GM11168 (cell line): ENCODE measurements at regions not wholly inside any gene's neighbourhood (a gene's known extent, or its start where the extent isn't known, plus 50 kb on each side); places are given as distances from the start of the nearest gene placed in this dataset.

Experiments
- in situ Hi-C: fragments of 300-500 bp; cut with MboI; formaldehyde crosslinking; loops from one replicate; pipeline ENCODE4 v1.12.0; 2022; ENCODE audit warnings: low sequenced_read_pairs; ENCODE audit not compliant: unreplicated experiment

DNA sequence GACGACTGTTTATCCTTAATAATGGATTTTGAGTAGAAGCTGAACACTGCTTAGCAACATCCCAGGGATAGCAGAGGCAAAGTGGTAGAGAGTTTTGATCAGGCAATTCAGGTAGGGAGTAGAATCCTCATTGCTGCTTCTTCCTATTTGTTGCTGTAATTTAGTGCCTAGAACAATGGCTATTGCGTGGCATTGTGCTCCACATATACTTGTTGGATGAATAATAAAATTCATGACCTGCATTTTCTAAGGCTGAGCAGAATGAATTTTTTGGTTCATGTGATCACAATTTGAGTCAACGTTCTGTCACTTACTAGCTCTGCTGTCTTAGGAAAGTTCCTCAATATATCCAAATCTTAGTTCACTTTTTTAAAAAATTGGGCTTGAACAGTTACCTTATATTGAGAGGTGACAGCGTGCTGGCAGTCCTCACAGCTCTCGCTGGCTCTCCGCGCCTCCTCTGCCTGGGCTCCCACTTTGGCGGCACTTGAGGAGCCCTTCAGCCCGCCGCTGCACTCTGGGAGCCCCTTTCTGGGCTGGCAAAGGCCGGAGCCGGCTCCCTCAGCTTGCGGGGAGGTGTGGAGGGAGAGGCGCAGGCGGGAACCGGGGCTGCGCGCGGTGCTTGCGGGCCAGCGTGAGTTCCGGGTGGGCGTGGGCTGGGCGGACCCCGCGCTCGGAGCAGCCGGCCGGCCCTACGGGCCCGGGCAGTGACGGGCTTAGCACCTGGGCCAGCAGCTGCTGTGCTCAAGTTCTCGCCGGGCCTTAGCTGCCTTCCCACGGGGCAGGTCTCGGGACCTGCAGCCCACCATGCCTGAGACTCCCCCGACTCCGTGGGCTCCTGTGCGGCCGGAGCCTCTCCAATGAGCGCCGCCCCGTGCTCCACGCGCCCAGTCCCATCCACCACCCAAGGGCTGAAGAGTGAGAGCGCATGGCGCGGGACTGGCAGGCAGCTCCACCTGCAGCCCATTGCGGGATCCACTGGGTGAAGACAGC, 350.6 kb downstream of the ETS1 start:
- in situ Hi-C loops, result no loop called here

DNA sequence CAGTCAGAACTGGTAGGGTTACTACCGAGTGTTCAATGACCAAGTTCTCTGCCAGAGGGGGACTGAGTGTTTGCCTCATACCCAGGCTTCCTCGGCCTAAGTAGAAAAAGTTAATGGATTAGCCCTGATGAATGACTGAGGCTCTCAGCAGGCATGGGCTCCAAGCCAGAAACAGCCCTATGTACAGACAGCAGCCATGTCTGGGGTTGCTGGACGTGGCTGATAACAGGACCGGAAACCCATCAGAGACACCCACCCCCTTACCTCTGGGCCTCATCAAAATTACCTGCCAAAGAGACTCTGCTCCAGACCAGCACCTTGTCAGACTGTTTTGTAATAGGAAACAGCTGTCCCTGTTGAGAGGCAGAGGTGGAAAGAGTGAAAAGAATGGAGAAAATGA, 351.4 kb downstream of the ETS1 start:
- in situ Hi-C loops, result no loop called here

DNA sequence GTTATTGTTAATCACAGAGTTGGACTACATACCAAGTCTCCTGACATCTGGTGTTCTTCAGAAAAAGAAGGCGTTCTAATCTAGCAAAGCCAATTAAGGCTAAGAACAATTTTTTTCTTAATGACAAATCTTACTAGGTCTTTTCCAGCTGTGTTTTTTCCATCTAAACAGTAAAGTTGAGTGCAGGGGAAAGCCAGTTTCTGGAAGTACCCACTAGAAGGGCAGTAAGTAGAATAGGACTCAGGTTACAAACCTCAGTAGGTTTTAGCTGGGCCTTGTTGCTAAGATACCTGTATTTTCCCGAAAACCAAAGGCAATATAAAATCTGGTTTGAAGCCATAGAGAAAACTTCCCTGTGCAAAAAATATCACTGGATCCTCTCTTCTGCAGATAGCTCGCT, 351.9 kb downstream of the ETS1 start:
- in situ Hi-C loops, result no loop called here

DNA sequence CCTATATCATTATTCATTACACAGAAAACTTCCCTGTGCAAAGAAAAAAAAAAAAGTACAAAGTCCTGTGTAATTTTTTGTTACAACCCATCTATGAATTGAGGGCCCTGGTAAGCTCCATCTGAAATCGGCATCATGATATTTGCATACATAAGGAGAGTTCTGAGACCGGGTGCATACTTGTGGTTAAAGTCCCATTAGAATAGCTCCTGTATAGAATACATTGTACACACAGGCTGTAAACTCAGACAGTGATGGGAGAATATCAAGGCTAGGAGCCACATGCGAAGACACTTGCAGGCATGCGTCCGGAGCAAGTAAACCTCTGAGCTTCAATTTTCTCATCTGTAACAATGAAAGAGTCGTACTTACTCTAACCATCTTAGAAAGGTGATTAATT, 353.2 kb downstream of the ETS1 start:
- in situ Hi-C loops, result no loop called here

DNA sequence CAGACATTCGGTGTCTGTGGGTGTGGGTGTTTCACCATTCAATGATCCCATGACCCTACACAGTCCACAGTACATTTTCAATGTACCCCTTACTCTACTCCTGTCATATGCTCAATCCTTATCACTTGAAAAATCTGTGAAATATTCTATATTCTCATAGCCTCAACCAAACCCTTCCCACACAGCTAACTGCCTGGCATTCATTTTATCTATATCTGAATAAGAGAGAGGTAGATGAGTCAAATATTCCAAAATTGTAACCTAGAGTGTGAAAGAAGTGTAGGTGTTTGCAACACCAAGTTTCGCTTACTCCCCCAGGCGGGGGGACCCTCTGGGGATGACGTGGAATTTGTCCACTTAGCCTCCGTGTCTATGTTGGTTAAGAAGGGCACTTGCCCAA, 354.8 kb downstream of the ETS1 start:
- in situ Hi-C loops, result no loop called here

DNA sequence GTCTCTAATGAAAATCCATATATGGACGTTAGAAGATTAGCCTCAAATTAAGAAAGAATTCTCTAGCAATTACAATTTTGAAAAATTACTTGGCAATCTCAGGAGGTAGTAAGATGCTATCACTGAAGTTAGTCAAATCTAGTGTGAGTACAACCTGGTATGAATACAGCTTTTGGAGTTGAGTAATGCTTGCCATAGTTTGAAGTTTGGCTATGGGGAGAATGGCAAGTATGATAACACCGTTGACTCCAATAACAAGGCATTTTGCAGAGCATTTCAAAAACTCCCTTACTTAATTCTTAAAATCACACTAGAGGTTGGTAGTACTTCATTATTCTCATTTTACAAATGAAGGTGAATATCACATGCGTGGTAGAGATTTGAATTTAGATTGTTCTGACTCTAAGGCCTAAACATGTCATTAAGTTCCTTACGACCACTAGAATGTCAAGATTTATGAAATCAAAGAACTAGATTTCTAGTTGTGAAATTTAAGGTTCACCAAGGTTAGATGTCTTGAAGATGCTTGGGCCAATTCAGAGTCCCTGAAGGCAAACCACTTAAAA, 355.4 kb downstream of the ETS1 start:
- in situ Hi-C loops, result no loop called here

DNA sequence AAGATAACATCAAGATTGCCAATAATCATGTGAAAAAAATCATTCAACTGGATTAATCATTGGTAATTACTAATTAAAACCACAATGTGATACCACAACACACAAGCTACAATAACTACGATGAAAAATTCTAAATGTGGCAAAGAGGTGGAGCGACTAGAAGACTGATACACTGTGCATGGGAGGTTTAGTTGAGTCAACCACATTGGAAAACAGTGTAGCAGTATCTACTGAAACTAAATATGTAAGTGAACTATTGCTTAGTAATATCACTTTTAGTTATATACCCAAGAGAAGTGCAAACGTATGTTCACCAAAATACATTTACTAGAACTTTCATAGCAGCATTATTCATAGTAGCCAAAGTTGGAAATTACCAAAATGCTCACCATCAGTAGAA, 359.9 kb downstream of the ETS1 start:
- in situ Hi-C loops, result no loop called here

DNA sequence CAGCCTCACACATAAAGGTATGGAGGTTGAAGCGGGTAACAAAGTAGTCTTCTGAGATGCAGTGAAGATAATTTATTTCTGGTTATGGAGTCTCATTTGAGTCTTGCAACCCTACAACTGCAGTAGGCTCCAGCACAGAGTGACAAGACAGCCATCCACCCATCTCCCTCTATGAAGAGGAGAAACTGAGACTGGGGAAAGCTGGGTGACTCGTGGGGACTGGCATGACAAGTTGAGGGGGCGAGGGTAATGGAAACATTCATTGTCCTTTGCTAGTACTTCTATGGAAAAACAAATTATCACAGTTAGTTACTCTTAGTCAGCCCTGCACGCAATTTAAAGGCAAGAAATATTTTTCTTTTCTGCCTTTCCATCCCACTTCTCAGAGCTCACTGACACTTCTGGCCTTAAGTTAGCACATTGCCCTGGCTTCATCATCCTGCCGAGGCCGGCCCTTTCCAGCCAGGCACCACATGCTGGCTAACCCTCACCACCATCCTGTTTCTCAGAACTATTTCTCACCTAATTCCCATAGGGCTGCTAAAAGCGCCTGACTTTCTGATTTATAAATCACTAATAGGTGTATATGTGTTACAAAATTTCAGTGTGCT, 361.1 kb downstream of the ETS1 start:
- in situ Hi-C loops, result no loop called here

DNA sequence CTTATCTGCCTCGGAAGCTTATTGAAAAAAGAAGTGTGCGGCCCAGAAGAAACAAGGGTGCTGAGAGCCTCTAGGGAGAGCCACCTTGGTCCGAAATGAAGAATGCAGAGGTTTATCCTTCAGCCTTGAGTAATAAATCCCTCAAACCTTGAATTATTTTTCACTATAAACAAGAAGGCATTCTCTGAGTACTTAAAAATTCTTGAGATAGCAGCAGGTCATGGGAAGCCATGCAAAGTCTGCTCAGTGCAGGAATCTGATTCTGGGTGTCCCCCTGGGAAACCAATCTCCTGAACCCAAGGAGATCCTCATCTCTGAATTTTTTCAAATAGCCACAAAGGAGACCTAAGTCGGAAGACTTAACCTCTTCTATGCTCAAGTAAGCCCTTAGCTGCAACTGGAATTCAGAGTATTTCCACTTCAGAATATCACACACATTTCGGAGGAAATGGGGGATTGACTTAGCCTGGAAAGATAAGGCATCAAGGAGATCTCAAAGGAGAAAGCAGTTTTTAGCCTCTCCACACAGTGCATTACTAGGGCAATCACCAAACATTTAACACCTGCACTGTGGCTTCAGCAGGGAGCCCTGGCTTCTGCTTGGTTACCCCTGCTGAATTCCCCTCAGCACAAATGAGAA, 365.0 kb downstream of the ETS1 start:
- in situ Hi-C loops, result no loop called here

DNA sequence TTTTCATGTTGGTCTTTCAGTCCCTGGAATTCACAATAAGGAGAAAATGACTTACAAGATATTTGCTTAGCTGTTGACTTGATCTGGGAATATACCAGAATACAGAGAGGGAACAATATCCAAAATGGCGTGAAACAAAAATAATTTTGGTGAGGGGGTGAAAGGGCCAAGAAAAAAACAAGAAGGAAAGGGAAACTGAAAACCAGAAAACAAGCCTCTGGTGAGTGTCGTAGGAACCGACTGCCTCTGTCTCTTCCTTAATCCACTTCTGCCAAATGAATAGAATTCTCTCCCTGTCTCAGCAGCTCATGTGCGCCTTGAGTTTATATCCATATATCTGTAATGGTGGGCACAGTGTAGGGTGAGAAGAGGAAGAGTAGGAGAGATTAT, 367.6 kb downstream of the ETS1 start:
- in situ Hi-C loops, result no loop called here

DNA sequence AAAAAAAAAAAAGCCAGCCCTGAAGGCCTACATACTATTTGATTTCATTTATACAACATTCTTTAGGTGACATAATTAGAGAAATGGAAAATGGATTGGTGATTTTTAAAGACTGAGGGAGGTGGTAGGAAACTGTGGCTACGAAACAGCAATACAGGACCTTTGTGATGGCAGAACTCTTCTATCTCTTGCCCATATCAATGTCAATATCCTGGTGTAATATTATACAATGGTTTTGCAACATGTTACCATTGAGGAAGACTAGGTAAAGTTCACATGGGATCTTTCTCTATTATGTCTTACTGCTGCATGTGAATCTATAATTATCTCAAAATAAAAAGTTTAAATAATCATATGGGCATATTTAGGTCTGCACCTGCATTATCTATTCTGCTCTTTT, 371.2 kb downstream of the ETS1 start:
- in situ Hi-C loops, result no loop called here

DNA sequence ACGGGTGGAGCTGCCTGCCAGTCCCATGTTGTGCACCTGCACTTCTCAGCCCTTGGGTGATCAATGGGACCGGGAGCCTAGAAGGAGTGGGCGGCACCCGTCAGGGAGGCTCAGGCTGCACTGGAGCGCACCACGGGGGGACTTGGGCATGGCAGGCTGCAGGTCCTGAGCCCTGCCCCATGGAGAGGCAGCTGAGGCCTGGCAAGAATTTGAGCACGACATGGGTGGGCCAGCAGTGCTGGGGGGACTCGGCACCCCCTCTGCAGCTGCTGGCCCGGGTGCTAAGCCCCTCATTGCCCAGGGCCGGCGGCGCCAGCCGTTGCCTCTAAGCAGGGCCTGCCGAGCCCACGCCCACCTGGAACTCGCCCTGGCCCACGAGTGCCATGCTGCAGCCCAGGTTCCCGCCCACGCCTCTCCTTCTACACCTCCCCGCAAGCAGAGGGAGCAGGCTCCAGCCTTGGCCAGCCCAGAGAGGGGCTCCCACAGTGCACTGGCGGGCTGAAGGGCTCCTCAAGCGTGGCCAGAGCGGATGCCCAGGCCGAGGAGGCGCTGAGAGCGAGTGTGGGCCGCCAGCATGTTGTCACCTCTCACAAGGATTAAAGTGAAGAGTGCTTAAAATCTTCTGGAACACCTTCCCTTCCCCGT, 372.0 kb downstream of the ETS1 start:
- in situ Hi-C loops, result no loop called here

DNA sequence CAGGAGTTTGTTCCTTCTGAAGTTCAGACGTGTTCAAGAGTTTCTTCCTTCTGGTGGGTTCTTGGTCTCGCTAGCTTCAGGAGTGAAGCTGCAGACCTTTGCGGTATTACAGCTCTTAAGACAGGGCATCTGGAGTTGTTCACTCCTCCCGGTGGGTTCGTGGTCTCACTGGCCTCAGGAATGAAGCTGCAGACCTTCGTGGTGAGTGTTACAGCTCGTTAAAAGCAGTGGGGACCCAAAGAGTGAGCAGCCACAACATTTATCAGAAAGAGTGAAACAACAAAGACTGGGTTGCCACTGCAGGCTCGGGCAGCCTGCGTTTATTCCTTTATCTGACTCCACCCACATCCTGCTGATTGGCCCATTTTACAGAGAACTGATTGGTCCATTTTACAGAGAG, 373.1 kb downstream of the ETS1 start:
- in situ Hi-C loops, result no loop called here

DNA sequence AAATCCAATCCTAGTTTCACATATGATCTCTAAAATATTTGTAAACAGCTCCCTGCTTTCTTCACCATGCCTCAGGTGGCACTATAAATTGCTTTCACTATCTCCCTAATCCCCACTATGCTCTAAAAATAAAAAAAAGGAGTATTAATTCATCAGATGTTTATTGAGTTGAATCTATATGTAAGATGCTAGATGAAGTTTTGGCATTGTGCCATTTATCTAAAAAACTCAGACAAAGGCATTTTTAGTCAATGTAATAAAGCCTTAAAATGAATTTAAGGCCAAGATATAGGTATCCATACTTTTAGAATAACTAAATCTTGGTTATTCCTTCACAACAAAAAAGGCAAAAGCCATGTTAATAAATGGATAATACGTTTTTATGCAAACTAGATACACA, 373.9 kb downstream of the ETS1 start:
- in situ Hi-C loops, result no loop called here

DNA sequence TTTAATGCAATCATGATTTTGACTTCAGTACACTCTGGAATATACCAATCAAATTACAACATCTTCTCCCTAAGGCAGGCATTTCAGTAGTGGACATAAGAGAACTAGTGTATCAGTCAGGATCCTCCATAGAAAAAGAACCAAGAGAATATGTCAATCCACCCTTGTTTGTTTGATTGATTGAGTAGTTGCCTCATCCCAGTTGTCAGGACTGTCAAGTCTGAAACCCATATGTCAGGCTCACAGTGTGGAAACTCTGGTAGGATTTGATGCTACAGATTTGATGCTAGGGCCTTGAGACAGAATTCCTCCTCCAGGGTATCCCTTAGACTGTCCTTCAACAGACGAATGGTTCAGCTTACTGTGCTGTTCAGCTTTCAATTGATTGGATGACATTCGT, 375.0 kb downstream of the ETS1 start:
- in situ Hi-C loops, result no loop called here

DNA sequence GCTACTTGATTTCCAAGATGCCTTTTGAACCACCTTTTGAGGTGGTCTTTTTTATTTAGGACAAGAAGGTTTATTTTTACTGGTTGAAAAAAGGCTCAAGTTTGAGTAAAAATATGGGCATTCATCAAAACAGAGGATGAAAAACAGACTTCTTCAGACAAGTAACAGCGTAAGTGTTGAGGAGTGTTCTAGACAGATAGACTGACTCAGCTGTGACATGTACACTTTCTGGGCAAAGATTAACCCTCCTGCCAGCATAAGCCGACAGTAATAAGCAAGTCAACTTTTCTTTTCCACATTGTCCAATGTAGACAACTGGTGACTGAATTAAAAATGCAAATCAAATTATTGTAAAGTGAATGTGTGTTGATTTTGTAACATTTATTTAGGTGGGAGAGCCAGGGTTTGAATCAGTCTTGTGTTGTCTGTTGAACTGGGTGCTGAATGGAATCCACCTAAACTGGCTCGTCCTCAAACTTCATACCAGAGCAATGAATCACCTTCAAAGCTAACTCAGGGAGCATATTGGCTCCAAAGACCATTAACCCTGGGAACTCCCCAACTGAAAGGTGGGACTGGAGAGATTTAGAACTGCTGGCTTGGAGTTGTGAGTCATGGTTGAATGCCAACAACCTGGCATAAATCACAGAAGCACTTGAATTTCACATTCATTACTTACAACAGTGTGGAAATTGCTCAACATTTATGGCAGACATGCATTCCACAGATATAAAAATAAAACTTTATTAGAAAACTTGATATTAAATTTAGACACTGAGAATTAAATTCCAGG, 377.0 kb downstream of the ETS1 start:
- in situ Hi-C loops, result no loop called here

DNA sequence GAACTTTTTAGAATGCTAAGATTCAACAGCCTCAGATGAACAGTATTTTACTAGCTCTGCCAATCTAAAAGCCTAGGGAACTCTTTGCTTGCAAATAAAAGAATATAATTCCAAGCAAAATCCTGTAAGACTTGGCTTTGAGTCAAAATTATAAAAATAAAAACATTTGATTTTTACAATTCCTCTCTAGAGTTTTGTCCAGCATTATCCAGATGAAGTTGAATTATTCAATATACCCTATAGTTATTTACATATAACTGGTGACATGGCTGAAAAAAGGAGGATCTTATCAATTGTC, 378.3 kb downstream of the ETS1 start:
- in situ Hi-C loops, result no loop called here

DNA sequence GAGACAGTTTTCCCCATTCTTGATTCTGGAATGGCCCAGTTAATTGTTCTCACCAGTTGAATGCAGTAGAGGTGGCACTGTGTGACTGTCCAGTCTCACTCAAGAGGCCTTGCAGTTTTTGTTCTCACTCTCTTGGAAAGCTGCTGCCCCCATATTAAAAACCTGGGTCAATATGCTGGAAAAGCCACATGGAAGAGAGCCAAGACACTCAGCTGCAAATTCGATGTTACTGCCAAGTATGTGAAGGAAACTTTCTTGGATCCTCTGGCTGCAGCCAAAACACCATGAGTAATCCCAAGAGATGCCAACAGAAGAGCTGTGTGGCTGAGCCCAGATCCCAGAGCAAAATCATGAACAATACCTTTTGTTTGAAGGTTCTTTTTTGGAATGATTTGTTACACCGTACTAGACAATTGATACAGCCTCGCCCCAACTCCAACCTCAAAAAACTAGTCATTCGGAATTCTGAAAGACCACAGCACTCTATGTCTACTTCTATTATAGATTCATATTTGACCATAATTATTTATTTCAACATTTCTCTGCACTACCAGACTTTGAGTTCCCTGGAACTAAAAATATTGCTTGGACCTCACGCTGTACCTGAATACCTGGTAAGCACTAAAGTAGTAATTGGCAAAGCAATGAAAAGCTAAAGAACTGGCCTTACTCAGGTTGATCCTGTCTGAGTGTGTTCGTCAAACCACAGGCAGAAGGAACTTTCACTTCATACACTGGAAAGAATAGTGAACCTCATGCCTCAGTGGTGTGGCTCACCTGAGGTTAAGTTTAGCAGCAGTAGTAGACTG, 378.8 kb downstream of the ETS1 start:
- in situ Hi-C loops, result no loop called here

DNA sequence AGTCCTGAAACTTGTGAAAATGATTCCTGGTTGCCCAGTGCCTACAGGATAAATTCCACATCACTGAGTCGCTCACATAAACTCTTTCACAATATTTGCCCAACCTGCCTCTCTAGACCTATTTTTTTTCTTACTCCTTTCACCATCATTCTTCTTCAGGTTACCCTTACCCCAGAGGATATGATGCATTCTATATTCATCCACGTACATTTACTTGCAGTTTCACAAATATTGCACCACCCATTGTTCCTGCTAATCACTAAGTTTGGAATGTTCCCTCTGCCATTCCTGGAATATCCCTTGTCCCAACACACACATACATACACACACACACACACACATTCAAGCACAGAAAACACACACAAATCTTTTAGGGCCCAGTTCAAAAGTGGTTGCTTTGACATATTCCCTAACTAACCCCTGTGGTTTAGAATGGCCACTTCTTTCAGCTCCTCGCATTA, 379.5 kb downstream of the ETS1 start:
- in situ Hi-C loops, result no loop called here
